ENCODE measurements at regions not wholly inside any gene's neighbourhood (a gene's known extent, or its start where the extent isn't known, plus 50 kb on each side); places are given as distances from the start of the nearest gene placed in this dataset.
"Not testable (repeated sequence)": the region's sequence is repeated elsewhere in the genome, so short reads cannot be mapped to it uniquely, and the experiment has no call there.

GRCh38 chr11:34788642-34789041, 127.5 kb downstream of the APIP start:
- Histone ChIP-seq H3K4me3 (ENCODE audit: low read depth, low read length) (no peak overlapping the region), H3K27me3 (ENCODE audit: control insufficient read depth, insufficient read depth, low read length) (no peaks in the 10 kb centered on the region), H3K36me3 (ENCODE audit: control insufficient read depth, insufficient read depth, low read length) (no peaks in the 10 kb centered on the region)
- DNase-seq (ENCODE audit: low read depth) (no peak), FAIRE-seq (no peak)
- no peak for TF ChIP-seq CTCF (IDR thresholded peaks at IDR 0.05; ENCODE audit: insufficient read depth, low read length, severe bottlenecking)

DNA sequence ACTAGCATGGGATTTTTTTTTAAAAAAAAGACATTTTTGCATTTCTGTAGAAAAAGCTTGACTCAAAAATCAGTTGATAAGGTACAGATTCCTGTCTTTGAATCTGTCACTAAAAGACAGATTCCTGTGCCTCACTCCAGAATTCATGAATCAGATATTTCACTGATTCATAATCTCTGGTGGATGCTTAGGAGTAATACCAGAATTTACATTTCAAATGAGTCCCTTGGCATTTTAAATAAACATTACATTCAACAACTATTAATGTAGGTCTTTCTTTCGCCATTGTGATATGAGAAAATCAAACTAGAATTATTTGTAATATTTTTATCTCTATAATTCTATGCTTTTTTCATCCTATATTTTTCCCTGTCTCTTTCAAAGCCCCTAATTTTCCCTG, 128.3 kb downstream of the APIP start:
- DNase-seq (ENCODE audit: low read depth) (no peak), FAIRE-seq (no peak)
- TF ChIP-seq CTCF (IDR thresholded peaks at IDR 0.05; ENCODE audit: insufficient read depth, low read length, severe bottlenecking), result no peak
- no peaks in the 10 kb centered on the region for H3K36me3 ChIP-seq (ENCODE audit: control insufficient read depth, insufficient read depth, low read length)
- no peaks in the 10 kb centered on the region for H3K27me3 ChIP-seq (ENCODE audit: control insufficient read depth, insufficient read depth, low read length)
- H3K4me3 ChIP-seq (ENCODE audit: low read depth, low read length), result no peak overlapping the region

- H3K4me3 ChIP-seq (ENCODE audit: low read depth, low read length), result no peak overlapping the region
- DNase-seq (ENCODE audit: low read depth), result no peak
- no peaks in the 10 kb centered on the region for H3K36me3 ChIP-seq (ENCODE audit: control insufficient read depth, insufficient read depth, low read length)
- no peaks in the 10 kb centered on the region for H3K27me3 ChIP-seq (ENCODE audit: control insufficient read depth, insufficient read depth, low read length)
- no peak for TF ChIP-seq CTCF (IDR thresholded peaks at IDR 0.05; ENCODE audit: insufficient read depth, low read length, severe bottlenecking)
- FAIRE-seq, result no peak
These were observed 128.8 kb downstream of the APIP start for GRCh38 chr11:34787348-34787747.

- Histone ChIP-seq H3K27me3 (ENCODE audit: control insufficient read depth, insufficient read depth, low read length) (no peaks in the 10 kb centered on the region), H3K36me3 (ENCODE audit: control insufficient read depth, insufficient read depth, low read length) (no peaks in the 10 kb centered on the region), H3K4me3 (ENCODE audit: low read depth, low read length) (no peak overlapping the region)
- no peak for FAIRE-seq
- no peak for TF ChIP-seq CTCF (IDR thresholded peaks at IDR 0.05; ENCODE audit: insufficient read depth, low read length, severe bottlenecking)
- peak; percentile 82 for DNase-seq (ENCODE audit: low read depth)
These were observed 131.8 kb downstream of the APIP start for GRCh38 chr11:34784318-34784841.

GRCh38 chr11:34783816-34784317, 132.3 kb downstream of the APIP start:
- TF ChIP-seq CTCF (IDR thresholded peaks at IDR 0.05; ENCODE audit: insufficient read depth, low read length, severe bottlenecking), result no peak
- DNase-seq (ENCODE audit: low read depth), result peak; percentile 35
- Histone ChIP-seq H3K27me3 (ENCODE audit: control insufficient read depth, insufficient read depth, low read length) (no peaks in the 10 kb centered on the region), H3K4me3 (ENCODE audit: low read depth, low read length) (no peak overlapping the region), H3K36me3 (ENCODE audit: control insufficient read depth, insufficient read depth, low read length) (no peaks in the 10 kb centered on the region)
- FAIRE-seq, result no peak

GRCh38 chr11:34781826-34782225, 134.4 kb downstream of the APIP start:
- H3K4me3 ChIP-seq (ENCODE audit: low read depth, low read length); DNase-seq (ENCODE audit: low read depth); H3K36me3 ChIP-seq (ENCODE audit: control insufficient read depth, insufficient read depth, low read length); H3K27me3 ChIP-seq (ENCODE audit: control insufficient read depth, insufficient read depth, low read length); FAIRE-seq: not testable (repeated sequence)

All from bronchial epithelial cell (primary cell).